Skin epidermis (tissue), 12 donors: ENCODE measurements at regions not wholly inside any gene's neighbourhood (a gene's known extent, or its start where the extent isn't known, plus 50 kb on each side); places are given as distances from the start of the nearest gene placed in this dataset.

Experiments used
- H3K27ac ChIP-seq, 21 experiments: fragments of 200-600 bp; sonication (generic) in 11 of 21; one replicate each; pipeline ENCODE4 v1.5.0; 2020; ENCODE audit warnings: mild to moderate bottlenecking in 3 of 21, inconsistent platforms in 2 of 21, moderate library complexity in 2 of 21
- H3K4me3 ChIP-seq, 7 experiments: fragments of 200-600 bp; sonication (generic) in 2 of 7; one replicate each; pipeline ENCODE4 v1.5.0; 2020; ENCODE audit warnings: inconsistent platforms in 2 of 7, mild to moderate bottlenecking in 2 of 7, moderate library complexity in 1 of 7

GRCh38 chr13:47832458-47832972 is 168.6 kb downstream of the SUCLA2 start:
- Histone ChIP-seq H3K4me3 (no peak overlapping the region), H3K27ac (no peak overlapping the region)

GRCh38 chr13:47831265-47831664 is 169.8 kb downstream of the SUCLA2 start:
- no peak overlapping the region for H3K27ac ChIP-seq
- no peak overlapping the region for H3K4me3 ChIP-seq

- Histone ChIP-seq H3K4me3 (no peak overlapping the region), H3K27ac (peak overlapping the region in 1 of 21 experiments; percentile 30)
Measured at GRCh38 chr13:47829690-47830089, 171.4 kb downstream of the SUCLA2 start.

GRCh38 chr13:47826471-47826870 is 174.6 kb downstream of the SUCLA2 start:
- no peak overlapping the region for H3K4me3 ChIP-seq
- no peak overlapping the region for H3K27ac ChIP-seq

GRCh38 chr13:47822036-47822435 is 179.0 kb downstream of the SUCLA2 start:
- H3K4me3 ChIP-seq: no peak overlapping the region
- no peak overlapping the region for H3K27ac ChIP-seq

- H3K27ac ChIP-seq: no peak overlapping the region
- H3K4me3 ChIP-seq: no peak overlapping the region
Measured at GRCh38 chr13:47816831-47817230, 184.2 kb downstream of the SUCLA2 start.

- Histone ChIP-seq H3K4me3 (no peak overlapping the region), H3K27ac (no peak overlapping the region)
Measured at GRCh38 chr13:47813718-47814117, 187.4 kb downstream of the SUCLA2 start.

- no peak overlapping the region for H3K4me3 ChIP-seq
- H3K27ac ChIP-seq: no peak overlapping the region
Measured at GRCh38 chr13:47809411-47809810, 191.7 kb downstream of the SUCLA2 start.

- Histone ChIP-seq H3K27ac (no peak overlapping the region), H3K4me3 (no peak overlapping the region)
Measured at GRCh38 chr13:47803131-47803530, 197.9 kb downstream of the SUCLA2 start.

GRCh38 chr13:47801555-47801954 is 199.5 kb downstream of the SUCLA2 start:
- no peak overlapping the region for H3K4me3 ChIP-seq
- H3K27ac ChIP-seq: no peak overlapping the region

GRCh38 chr13:47800593-47800992 is 200.5 kb downstream of the SUCLA2 start:
- Histone ChIP-seq H3K27ac (no peak overlapping the region), H3K4me3 (no peak overlapping the region)

- H3K4me3 ChIP-seq: no peak overlapping the region
- no peak overlapping the region for H3K27ac ChIP-seq
Measured at GRCh38 chr13:47798906-47799305, 202.2 kb downstream of the SUCLA2 start.

GRCh38 chr13:47798194-47798593 is 202.9 kb downstream of the SUCLA2 start:
- H3K27ac ChIP-seq: no peak overlapping the region
- no peak overlapping the region for H3K4me3 ChIP-seq

GRCh38 chr13:47796816-47797215 is 204.3 kb downstream of the SUCLA2 start:
- Histone ChIP-seq H3K4me3 (no peak overlapping the region), H3K27ac (no peak overlapping the region)

GRCh38 chr13:47794963-47795362 is 206.1 kb downstream of the SUCLA2 start:
- H3K4me3 ChIP-seq: no peak overlapping the region
- no peak overlapping the region for H3K27ac ChIP-seq

- no peak overlapping the region for H3K4me3 ChIP-seq
- no peak overlapping the region for H3K27ac ChIP-seq
Measured at GRCh38 chr13:47790755-47791154, 210.3 kb downstream of the SUCLA2 start.

GRCh38 chr13:47788844-47789243 is 212.2 kb downstream of the SUCLA2 start:
- no peak overlapping the region for H3K27ac ChIP-seq

GRCh38 chr13:47774671-47774994 is 226.4 kb downstream of the SUCLA2 start:
- H3K4me3 ChIP-seq: no peak overlapping the region
- no peak overlapping the region for H3K27ac ChIP-seq

More at GRCh38 chr13:47788844-47789243, 212.2 kb downstream of the SUCLA2 start:
- H3K4me3 ChIP-seq: no peak overlapping the region

GRCh38 chr13:47764817-47765216 is 236.3 kb downstream of the SUCLA2 start:
- H3K4me3 ChIP-seq: no peak overlapping the region
- no peak overlapping the region for H3K27ac ChIP-seq

GRCh38 chr13:47757466-47758080 is 243.5 kb downstream of the SUCLA2 start:
- no peak overlapping the region for H3K4me3 ChIP-seq

GRCh38 chr13:47747901-47748300 is 253.2 kb downstream of the SUCLA2 start:
- no peak overlapping the region for H3K4me3 ChIP-seq
- no peak overlapping the region for H3K27ac ChIP-seq

More at GRCh38 chr13:47757466-47758080, 243.5 kb downstream of the SUCLA2 start:
- H3K27ac ChIP-seq: no peak overlapping the region

GRCh38 chr13:47726394-47726793 is 274.7 kb downstream of the SUCLA2 start:
- Histone ChIP-seq H3K4me3 (no peak overlapping the region), H3K27ac (no peak overlapping the region)
